Lung (tissue), 12 donors: ENCODE measurements at regions not wholly inside any gene's neighbourhood (a gene's known extent, or its start where the extent isn't known, plus 50 kb on each side); places are given as distances from the start of the nearest gene placed in this dataset. TPM values are rescaled to one million over a fixed set of nuclear protein-coding genes. Genes with fewer than 3 reads are reported as not detected.

Experiments
- ATAC-seq: fragments of 200-7000 bp; cut with Tn5 transposase; one replicate; pipeline ENCODE4 v1.9.1; 2020; ENCODE audit warnings: moderate number of reproducible peaks; ENCODE audit not compliant: insufficient read depth, low FRiP score
- DNase-seq, 3 donors: peaks; one replicate each; pipeline ENCODE4 v3.0.0-alpha.2; 2013 to 2017
- H3K27ac ChIP-seq, 2 donors: one replicate each; pipeline ENCODE4 v1.5.1; 2013; ENCODE audit warnings: mild to moderate bottlenecking in 2 of 2, moderate library complexity in 2 of 2, control low read depth in 1 of 2, inconsistent platforms in 1 of 2, low read depth in 1 of 2, low read length in 1 of 2
- H3K27me3 ChIP-seq, 3 donors: one replicate each; pipeline ENCODE4 v1.5.1; 2013; ENCODE audit warnings: low read length in 2 of 3; ENCODE audit not compliant: control insufficient read depth in 3 of 3, insufficient read depth in 3 of 3
- H3K36me3 ChIP-seq, 4 donors: one replicate each; pipeline ENCODE4 v1.5.1; 2013; ENCODE audit warnings: low read length in 4 of 4, mild to moderate bottlenecking in 1 of 4, moderate library complexity in 1 of 4; ENCODE audit not compliant: control insufficient read depth in 4 of 4, insufficient read depth in 4 of 4
- H3K4me1 ChIP-seq, 5 donors: one replicate each; pipeline ENCODE4 v1.5.1; 2013; ENCODE audit warnings: low read length in 5 of 5, mild to moderate bottlenecking in 2 of 5, moderate library complexity in 1 of 5; ENCODE audit not compliant: control insufficient read depth in 5 of 5, insufficient read depth in 5 of 5
- H3K4me3 ChIP-seq: one replicate; pipeline ENCODE4 v1.5.1; 2013; ENCODE audit warnings: mild to moderate bottlenecking, control low read depth, moderate library complexity
- H3K9ac ChIP-seq, 2 donors: one replicate each; pipeline ENCODE4 v1.5.1; 2013; ENCODE audit warnings: low read length in 2 of 2, control low read depth in 1 of 2; ENCODE audit not compliant: insufficient read depth in 1 of 2
- H3K9me3 ChIP-seq, 4 donors: one replicate each; pipeline ENCODE4 v1.5.1; 2013; ENCODE audit warnings: low read length in 3 of 4, mild to moderate bottlenecking in 1 of 4, moderate library complexity in 1 of 4; ENCODE audit not compliant: control insufficient read depth in 4 of 4, insufficient read depth in 3 of 4
- WGBS, 2 donors: extraction: QIAGEN DNeasy Blood & Tissue Kit; methylation state at CpG; one replicate each; pipeline ENCODE4 v1.1.7; 2013; 5-methylcytosine and 5-hydroxymethylcytosine counted together
- small RNA-seq: library from RNA; depleted of rRNA; stranded (forward); fragments of <200 nt; gene quantifications from one replicate; pipeline ENCODE3, GENCODE V24; 2014; ENCODE audit warnings: low replicate concordance
- TF ChIP-seq, protein P1 (sequence below): IDR thresholded peaks from 2 replicates; pipeline ENCODE4 v1.5.1; 2012; ENCODE audit warnings: mild to moderate bottlenecking; ENCODE audit errors: control extremely low read depth, extremely low read depth
- donor health status: control.
- donor health status: control.
- donor health status: Bipolar disorder and iron deficiency.
- donor health status: healthy.
- donor health status: DM: yes; HTN: yes; CAD: no.

GRCh38 chr13:46947425-46948191, 50.8 kb upstream of the HTR2A start:
- 76 to 84% methylated on average over 4 of the region's 4 CpGs for WGBS, 2 donors
- DNase-seq, result no peak

More at GRCh38 chr13:46947425-46948191, 50.8 kb upstream of the HTR2A start:
- Histone ChIP-seq H3K27ac (no peak overlapping the region), H3K36me3 (no peaks in the 10 kb centered on the region), H3K4me1 (no peaks in the 10 kb centered on the region), H3K9me3 (peaks cover 0 to 5% (median 0%) of the 10 kb centered on the region in 4 donors), H3K9ac (no peak overlapping the region), H3K27me3 (no peaks in the 10 kb centered on the region), H3K4me3 (no peak overlapping the region)
- TF ChIP-seq, protein P1, sequence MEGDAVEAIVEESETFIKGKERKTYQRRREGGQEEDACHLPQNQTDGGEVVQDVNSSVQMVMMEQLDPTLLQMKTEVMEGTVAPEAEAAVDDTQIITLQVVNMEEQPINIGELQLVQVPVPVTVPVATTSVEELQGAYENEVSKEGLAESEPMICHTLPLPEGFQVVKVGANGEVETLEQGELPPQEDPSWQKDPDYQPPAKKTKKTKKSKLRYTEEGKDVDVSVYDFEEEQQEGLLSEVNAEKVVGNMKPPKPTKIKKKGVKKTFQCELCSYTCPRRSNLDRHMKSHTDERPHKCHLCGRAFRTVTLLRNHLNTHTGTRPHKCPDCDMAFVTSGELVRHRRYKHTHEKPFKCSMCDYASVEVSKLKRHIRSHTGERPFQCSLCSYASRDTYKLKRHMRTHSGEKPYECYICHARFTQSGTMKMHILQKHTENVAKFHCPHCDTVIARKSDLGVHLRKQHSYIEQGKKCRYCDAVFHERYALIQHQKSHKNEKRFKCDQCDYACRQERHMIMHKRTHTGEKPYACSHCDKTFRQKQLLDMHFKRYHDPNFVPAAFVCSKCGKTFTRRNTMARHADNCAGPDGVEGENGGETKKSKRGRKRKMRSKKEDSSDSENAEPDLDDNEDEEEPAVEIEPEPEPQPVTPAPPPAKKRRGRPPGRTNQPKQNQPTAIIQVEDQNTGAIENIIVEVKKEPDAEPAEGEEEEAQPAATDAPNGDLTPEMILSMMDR, result no peak
- no peak for ATAC-seq

Small RNAs in the stretch of these regions (small RNA-seq; reads per million reads assigned to genes)
- gene GNG5P5, result not detected
- not detected for gene RN7SL700P
